GM23338 (cell line): ENCODE measurements at regions not wholly inside any gene's neighbourhood (a gene's known extent, or its start where the extent isn't known, plus 50 kb on each side); places are given as distances from the start of the nearest gene placed in this dataset.

Source experiments
- CREB1 ChIP-seq: fragments of 250-450 bp; sonication (Bioruptor Pico); IDR thresholded peaks from 2 replicates; pipeline ENCODE4 v1.5.0; 2020; ENCODE audit warnings: low read depth, mild to moderate bottlenecking, moderate library complexity
- EZH2 ChIP-seq: fragments of 200-600 bp; sonication (generic); IDR thresholded peaks from one replicate; pipeline ENCODE4 v1.8.0; 2017; ENCODE audit warnings: antibody characterized with exemption, mild to moderate bottlenecking, low read depth; ENCODE audit not compliant: unreplicated experiment
- POLR2AphosphoS5 ChIP-seq: IDR thresholded peaks from 2 replicates; pipeline ENCODE4 v1.6.1; 2016; ENCODE audit warnings: antibody characterized with exemption, low read depth
- TF ChIP-seq, protein P1 (sequence below): IDR thresholded peaks from 2 replicates; pipeline ENCODE4 v1.6.1; 2016; ENCODE audit warnings: antibody characterized with exemption
- TF ChIP-seq, protein P2 (sequence below), 2 experiments: fragments of 200-600 bp in 1 of 2; sonication (generic) in 1 of 2; conservative IDR thresholded peaks; 2 replicates each; pipeline versions ENCODE4 v1.5.1 to v1.6.1; 2016 to 2017; ENCODE audit warnings: antibody characterized with exemption in 2 of 2, low read depth in 2 of 2, mild to moderate bottlenecking in 2 of 2, moderate library complexity in 1 of 2
- TF ChIP-seq, protein P3 (sequence below): IDR thresholded peaks from one replicate; pipeline ENCODE4 v1.6.1; 2018; ENCODE audit warnings: antibody characterized with exemption; ENCODE audit not compliant: unreplicated experiment
- TF ChIP-seq, protein P4 (sequence below): fragments of 250-450 bp; sonication (Bioruptor Pico); IDR thresholded peaks from 2 replicates; pipeline ENCODE4 v1.5.0; 2020; ENCODE audit warnings: mild to moderate bottlenecking, moderate library complexity

DNA sequence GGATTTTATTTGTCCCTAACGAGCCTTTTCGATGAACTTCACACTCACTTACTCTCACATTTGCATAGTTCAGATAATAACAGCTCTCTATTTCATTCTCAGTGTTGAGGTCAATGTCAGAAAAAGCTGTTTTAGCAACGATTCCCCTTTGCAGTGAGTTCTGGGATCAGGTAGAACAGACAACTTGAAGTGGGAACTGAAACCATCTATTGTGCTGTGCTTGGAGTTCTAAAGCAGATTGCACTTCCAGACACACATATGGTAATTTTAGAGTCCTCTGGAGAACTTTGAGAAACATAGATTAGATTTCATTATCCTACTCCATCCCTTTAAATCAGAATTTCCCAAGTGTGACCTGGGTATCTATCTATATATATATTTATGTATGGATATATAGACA lies 124.6 kb upstream of the BLID start:
- TF ChIP-seq, protein P1, sequence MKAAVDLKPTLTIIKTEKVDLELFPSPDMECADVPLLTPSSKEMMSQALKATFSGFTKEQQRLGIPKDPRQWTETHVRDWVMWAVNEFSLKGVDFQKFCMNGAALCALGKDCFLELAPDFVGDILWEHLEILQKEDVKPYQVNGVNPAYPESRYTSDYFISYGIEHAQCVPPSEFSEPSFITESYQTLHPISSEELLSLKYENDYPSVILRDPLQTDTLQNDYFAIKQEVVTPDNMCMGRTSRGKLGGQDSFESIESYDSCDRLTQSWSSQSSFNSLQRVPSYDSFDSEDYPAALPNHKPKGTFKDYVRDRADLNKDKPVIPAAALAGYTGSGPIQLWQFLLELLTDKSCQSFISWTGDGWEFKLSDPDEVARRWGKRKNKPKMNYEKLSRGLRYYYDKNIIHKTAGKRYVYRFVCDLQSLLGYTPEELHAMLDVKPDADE, result no peak
- no peak for TF ChIP-seq EZH2
- TF ChIP-seq, protein P2, sequence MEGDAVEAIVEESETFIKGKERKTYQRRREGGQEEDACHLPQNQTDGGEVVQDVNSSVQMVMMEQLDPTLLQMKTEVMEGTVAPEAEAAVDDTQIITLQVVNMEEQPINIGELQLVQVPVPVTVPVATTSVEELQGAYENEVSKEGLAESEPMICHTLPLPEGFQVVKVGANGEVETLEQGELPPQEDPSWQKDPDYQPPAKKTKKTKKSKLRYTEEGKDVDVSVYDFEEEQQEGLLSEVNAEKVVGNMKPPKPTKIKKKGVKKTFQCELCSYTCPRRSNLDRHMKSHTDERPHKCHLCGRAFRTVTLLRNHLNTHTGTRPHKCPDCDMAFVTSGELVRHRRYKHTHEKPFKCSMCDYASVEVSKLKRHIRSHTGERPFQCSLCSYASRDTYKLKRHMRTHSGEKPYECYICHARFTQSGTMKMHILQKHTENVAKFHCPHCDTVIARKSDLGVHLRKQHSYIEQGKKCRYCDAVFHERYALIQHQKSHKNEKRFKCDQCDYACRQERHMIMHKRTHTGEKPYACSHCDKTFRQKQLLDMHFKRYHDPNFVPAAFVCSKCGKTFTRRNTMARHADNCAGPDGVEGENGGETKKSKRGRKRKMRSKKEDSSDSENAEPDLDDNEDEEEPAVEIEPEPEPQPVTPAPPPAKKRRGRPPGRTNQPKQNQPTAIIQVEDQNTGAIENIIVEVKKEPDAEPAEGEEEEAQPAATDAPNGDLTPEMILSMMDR (conservative IDR thresholded peaks at IDR 0.05; ENCODE audit: low read depth in 2 of 2), result no peak
- TF ChIP-seq POLR2AphosphoS5, result no peak
- TF ChIP-seq, protein P3, sequence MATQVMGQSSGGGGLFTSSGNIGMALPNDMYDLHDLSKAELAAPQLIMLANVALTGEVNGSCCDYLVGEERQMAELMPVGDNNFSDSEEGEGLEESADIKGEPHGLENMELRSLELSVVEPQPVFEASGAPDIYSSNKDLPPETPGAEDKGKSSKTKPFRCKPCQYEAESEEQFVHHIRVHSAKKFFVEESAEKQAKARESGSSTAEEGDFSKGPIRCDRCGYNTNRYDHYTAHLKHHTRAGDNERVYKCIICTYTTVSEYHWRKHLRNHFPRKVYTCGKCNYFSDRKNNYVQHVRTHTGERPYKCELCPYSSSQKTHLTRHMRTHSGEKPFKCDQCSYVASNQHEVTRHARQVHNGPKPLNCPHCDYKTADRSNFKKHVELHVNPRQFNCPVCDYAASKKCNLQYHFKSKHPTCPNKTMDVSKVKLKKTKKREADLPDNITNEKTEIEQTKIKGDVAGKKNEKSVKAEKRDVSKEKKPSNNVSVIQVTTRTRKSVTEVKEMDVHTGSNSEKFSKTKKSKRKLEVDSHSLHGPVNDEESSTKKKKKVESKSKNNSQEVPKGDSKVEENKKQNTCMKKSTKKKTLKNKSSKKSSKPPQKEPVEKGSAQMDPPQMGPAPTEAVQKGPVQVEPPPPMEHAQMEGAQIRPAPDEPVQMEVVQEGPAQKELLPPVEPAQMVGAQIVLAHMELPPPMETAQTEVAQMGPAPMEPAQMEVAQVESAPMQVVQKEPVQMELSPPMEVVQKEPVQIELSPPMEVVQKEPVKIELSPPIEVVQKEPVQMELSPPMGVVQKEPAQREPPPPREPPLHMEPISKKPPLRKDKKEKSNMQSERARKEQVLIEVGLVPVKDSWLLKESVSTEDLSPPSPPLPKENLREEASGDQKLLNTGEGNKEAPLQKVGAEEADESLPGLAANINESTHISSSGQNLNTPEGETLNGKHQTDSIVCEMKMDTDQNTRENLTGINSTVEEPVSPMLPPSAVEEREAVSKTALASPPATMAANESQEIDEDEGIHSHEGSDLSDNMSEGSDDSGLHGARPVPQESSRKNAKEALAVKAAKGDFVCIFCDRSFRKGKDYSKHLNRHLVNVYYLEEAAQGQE, result no peak
- TF ChIP-seq, protein P4, sequence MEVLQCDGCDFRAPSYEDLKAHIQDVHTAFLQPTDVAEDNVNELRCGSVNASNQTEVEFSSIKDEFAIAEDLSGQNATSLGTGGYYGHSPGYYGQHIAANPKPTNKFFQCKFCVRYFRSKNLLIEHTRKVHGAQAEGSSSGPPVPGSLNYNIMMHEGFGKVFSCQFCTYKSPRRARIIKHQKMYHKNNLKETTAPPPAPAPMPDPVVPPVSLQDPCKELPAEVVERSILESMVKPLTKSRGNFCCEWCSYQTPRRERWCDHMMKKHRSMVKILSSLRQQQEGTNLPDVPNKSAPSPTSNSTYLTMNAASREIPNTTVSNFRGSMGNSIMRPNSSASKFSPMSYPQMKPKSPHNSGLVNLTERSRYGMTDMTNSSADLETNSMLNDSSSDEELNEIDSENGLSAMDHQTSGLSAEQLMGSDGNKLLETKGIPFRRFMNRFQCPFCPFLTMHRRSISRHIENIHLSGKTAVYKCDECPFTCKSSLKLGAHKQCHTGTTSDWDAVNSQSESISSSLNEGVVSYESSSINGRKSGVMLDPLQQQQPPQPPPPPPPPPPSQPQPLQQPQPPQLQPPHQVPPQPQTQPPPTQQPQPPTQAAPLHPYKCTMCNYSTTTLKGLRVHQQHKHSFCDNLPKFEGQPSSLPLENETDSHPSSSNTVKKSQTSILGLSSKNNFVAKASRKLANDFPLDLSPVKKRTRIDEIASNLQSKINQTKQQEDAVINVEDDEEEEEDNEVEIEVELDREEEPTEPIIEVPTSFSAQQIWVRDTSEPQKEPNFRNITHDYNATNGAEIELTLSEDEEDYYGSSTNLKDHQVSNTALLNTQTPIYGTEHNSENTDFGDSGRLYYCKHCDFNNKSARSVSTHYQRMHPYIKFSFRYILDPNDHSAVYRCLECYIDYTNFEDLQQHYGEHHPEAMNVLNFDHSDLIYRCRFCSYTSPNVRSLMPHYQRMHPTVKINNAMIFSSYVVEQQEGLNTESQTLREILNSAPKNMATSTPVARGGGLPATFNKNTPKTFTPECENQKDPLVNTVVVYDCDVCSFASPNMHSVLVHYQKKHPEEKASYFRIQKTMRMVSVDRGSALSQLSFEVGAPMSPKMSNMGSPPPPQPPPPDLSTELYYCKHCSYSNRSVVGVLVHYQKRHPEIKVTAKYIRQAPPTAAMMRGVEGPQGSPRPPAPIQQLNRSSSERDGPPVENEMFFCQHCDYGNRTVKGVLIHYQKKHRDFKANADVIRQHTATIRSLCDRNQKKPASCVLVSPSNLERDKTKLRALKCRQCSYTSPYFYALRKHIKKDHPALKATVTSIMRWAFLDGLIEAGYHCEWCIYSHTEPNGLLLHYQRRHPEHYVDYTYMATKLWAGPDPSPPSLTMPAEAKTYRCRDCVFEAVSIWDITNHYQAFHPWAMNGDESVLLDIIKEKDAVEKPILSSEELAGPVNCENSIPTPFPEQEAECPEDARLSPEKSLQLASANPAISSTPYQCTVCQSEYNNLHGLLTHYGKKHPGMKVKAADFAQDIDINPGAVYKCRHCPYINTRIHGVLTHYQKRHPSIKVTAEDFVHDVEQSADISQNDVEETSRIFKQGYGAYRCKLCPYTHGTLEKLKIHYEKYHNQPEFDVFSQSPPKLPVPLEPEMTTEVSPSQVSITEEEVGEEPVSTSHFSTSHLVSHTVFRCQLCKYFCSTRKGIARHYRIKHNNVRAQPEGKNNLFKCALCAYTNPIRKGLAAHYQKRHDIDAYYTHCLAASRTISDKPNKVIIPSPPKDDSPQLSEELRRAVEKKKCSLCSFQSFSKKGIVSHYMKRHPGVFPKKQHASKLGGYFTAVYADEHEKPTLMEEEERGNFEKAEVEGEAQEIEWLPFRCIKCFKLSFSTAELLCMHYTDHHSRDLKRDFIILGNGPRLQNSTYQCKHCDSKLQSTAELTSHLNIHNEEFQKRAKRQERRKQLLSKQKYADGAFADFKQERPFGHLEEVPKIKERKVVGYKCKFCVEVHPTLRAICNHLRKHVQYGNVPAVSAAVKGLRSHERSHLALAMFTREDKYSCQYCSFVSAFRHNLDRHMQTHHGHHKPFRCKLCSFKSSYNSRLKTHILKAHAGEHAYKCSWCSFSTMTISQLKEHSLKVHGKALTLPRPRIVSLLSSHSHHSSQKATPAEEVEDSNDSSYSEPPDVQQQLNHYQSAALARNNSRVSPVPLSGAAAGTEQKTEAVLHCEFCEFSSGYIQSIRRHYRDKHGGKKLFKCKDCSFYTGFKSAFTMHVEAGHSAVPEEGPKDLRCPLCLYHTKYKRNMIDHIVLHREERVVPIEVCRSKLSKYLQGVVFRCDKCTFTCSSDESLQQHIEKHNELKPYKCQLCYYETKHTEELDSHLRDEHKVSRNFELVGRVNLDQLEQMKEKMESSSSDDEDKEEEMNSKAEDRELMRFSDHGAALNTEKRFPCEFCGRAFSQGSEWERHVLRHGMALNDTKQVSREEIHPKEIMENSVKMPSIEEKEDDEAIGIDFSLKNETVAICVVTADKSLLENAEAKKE (CRISPR knock-in tag), result no peak
- TF ChIP-seq CREB1 (CRISPR knock-in tag), result no peak
